LNCaP clone FGC (cell line): ENCODE measurements at regions not wholly inside any gene's neighbourhood (a gene's known extent, or its start where the extent isn't known, plus 50 kb on each side); places are given as distances from the start of the nearest gene placed in this dataset.
"Not testable (repeated sequence)": the region's sequence is repeated elsewhere in the genome, so short reads cannot be mapped to it uniquely, and the experiment has no call there.

Source experiments
- DNase-seq: peaks from one replicate; pipeline ENCODE4 v3.0.0-alpha.2; 2011; ENCODE audit warnings: low read depth
- H3K4me3 ChIP-seq: 2 replicates; pipeline ENCODE4 v1.5.1; 2011; ENCODE audit warnings: mild to moderate bottlenecking, low read depth, low read length, control low read depth
- TF ChIP-seq, protein P1 (sequence below): IDR thresholded peaks from 2 replicates; pipeline ENCODE4 v1.5.1; 2012; ENCODE audit warnings: mild to moderate bottlenecking; ENCODE audit not compliant: control insufficient read depth, insufficient read depth; ENCODE audit errors: extremely low read depth

DNA sequence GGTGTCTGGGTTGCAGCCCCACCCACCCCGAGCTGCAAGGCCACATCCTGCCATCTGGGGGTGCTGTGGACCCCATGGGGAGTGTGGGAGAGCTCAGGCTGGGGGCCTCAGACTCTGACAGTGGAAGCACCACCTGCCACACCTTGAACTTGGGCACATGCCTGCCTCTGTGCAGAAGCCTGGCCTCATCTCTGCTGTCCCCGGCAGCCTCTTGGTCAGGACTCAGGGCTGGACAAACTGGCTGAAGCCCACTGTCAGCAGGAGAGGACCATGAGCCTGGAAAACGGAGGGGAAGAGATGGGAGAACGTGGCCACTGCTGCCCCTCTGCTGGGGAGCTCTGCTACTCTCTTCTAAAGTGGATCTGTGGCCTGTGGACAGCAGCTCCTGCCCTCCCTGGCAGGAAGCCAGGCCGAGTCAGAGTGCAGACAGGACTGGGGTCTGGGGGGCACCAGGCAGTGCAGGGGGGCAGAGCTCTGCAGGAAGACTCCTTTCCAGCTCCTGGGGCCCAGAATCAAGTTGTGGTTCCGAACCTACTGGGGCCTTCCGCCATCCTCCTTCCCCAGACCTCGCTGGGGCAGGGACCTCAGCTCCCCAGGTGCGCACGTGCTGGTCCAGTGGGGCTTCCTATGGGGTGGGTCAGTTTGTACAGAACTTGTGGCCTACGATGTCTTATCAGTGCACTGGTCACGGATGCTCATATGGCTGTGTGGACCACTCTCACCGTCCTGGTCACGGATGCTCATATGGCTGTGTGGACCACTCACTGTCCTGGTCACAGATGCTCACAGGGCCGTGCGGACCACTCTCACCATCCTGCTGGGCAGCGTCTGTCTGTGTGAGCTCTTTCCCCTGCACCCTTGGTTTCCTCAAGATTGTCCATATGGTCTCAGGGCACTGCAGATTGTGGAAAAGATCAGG is 207.7 kb downstream of the LAT start:
- DNase-seq: no peak
- TF ChIP-seq, protein P1, sequence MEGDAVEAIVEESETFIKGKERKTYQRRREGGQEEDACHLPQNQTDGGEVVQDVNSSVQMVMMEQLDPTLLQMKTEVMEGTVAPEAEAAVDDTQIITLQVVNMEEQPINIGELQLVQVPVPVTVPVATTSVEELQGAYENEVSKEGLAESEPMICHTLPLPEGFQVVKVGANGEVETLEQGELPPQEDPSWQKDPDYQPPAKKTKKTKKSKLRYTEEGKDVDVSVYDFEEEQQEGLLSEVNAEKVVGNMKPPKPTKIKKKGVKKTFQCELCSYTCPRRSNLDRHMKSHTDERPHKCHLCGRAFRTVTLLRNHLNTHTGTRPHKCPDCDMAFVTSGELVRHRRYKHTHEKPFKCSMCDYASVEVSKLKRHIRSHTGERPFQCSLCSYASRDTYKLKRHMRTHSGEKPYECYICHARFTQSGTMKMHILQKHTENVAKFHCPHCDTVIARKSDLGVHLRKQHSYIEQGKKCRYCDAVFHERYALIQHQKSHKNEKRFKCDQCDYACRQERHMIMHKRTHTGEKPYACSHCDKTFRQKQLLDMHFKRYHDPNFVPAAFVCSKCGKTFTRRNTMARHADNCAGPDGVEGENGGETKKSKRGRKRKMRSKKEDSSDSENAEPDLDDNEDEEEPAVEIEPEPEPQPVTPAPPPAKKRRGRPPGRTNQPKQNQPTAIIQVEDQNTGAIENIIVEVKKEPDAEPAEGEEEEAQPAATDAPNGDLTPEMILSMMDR: no peak
- no peak overlapping the region for H3K4me3 ChIP-seq

DNA sequence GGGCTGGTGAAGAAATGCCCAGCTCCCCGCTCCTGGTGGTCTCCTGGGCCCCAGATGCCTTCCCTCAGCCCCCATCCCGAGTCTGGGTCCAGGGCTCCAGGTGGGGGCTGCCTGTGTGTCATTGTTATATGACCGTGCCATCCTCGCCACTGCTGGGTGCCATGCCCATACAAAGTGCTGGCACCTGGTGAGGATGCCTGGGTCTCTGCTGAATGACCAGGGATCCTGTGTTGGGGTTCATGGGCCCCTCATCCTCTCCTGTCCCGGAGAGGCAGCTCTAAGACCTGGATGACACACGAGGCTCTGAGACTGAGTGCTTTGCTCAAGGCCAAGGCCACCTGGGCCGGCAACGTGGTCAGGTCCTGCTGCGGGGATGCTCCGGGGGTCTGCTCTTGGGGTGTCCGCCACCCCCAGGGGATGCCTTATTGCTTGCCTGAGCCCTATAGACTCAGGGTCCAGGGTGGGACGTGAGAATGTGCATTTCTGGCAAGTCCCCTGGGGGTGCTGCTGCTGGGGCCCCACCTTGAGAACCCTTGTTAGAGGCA is 206.9 kb downstream of the LAT start:
- not testable (repeated sequence) for DNase-seq, H3K4me3 ChIP-seq

DNA sequence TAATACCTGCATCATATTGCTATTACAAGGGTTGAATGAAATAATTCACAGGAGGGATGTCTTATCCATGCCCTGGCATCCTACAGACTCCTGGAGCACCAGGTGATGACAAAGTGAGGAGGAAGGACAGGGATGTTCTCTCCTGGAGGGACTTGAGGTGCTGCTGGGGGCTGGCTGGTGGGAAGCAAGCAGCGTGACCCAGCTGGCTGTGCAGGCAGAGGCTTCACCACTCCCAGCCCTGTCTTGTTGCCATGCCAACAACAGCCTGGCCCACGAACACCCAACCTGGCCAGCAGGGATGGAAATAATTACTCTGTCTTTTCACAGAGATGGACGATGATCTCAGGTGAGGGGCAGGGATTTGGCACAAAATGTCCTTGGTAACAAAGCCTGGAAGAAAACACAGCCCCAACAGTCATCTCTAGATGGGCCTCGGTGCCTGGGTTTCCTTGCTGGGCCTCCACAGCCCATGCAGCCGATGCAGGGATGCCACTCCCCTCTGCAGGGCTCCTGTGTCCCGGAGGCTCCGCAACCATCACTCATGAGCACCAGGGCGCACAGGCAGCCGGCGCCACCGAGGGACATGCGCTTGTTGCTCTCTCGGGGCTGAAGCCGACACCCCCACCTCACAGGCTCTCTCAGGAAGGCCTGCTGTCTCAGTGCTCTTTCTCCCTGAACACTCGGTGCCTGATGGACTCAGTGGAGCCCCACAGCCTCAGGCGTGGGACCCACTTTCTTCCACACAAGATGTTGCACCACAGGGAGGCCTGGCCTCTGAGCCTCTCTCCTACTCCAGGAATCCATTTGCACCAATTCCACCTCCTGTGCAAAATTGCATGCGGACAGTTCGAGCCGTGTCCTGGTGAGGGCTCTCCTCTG is 205.9 kb downstream of the LAT start:
- not testable (repeated sequence) for DNase-seq, H3K4me3 ChIP-seq

DNA sequence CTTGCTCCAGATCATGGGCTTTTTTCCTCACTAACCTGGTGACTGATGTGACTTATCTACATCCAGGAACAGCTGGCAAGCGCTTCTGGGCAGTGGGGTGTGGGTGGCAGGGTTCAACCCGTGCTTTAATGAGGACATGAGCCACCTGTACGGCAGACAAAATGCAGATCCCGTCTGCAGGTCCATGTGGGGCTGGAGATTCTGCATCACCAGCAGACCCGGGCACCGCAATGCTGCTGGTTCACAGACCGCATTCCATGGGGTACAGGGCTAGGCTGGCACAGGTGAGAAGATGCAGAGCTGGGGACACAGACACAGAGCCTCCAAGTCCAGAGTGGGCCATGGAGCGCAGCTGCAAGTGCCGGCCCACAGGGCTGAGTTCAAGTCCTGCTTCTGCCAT is 204.0 kb downstream of the LAT start:
- not testable (repeated sequence) for DNase-seq, H3K4me3 ChIP-seq

DNA sequence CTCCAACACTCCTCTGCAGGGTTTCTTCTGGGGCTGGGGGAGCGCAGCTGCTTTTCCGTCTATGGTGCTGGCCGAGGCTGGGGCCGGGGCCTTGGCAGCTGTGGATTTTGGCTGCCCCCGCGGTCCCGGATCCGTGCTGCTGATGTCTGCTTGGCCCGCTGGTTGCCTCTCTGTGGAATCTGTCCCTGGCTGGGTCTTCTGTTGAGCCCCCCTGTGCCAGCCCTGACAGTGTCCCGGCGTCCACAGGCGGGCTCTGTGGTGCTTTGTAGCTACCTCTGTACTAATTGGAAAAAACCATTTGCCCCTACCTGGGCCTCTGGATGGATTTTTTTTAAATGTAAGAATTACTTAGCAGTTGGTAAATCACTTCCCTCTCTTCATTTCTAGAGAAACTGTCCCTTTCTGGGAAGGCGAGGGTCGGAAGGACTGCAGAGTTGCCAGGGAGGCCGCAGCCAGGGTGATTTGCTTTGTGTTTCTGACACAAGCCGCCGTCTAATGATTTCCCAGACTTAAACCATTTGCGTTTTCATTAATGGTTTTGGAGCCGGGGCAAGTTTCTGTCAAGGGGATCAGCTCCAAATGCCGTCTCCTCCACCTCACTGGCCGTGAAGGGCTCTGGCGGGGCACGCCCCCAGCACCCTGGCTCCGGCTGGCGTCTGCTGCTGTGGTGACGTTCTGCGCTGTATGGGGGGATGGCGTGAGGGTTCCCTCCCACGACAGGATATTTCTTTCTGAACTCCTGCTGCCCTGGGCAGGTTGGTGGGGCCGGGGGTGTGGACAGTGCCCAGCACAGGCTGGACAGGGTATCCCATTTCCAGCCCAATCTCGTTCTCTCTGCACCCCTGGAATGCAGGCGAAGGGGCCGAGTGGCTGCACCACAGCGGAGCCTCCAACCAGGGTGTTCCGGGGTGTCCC is 201.7 kb downstream of the LAT start:
- H3K4me3 ChIP-seq, DNase-seq: not testable (repeated sequence)

DNA sequence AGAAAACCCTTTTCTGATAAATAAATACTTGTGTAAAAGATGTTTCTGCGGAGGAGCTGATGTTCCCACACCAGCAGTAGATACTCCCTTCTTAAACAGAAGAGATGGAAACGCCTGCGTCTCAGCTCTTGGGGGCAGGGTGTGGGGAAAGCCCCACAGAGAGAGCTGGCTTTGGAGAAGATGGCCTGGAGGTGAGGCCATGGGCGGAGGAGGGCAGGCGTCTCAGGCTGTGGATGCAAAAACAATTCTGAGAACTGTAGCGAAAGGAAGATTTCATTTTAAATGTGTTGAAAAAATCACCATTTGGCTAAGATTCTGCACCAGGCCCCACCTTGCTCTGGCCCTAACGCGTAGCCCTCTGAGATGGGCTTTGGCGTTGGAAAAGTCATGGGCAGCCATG is 201.0 kb downstream of the LAT start:
- not testable (repeated sequence) for DNase-seq, H3K4me3 ChIP-seq

DNA sequence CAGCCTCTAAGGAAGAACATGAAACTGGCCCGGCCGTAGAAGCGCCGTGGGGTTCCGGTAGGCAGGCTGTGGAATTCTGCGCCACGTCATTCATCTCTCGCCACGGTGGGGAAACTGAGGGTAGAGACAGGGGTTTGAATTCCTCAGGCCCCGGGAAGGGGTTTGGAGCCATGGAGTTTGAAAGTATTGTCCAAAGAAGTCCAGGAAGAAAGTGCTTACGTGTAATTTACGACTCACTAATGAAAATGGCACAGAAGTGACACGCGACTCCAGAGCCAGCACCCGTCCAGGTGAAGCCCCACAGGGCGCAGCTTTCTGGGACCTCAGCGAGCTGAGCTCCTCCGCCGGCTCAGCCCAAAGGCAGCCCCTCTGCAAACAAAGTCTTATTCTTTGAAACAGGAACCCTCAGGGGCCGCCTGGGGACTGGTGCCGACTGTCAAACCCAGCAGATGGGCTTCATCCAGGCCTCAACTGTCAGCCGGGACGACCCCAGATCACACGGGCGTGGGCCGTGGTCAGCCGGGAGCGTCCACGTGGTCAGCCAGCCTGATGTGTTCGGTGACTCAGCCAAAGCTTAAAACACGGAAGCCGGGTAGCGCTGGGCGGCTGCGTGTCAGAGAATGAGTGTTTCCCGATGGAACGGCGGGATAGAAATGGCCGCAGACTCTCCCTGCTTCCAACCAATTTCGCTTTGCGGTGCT is 200.0 kb downstream of the LAT start:
- not testable (repeated sequence) for DNase-seq

DNA sequence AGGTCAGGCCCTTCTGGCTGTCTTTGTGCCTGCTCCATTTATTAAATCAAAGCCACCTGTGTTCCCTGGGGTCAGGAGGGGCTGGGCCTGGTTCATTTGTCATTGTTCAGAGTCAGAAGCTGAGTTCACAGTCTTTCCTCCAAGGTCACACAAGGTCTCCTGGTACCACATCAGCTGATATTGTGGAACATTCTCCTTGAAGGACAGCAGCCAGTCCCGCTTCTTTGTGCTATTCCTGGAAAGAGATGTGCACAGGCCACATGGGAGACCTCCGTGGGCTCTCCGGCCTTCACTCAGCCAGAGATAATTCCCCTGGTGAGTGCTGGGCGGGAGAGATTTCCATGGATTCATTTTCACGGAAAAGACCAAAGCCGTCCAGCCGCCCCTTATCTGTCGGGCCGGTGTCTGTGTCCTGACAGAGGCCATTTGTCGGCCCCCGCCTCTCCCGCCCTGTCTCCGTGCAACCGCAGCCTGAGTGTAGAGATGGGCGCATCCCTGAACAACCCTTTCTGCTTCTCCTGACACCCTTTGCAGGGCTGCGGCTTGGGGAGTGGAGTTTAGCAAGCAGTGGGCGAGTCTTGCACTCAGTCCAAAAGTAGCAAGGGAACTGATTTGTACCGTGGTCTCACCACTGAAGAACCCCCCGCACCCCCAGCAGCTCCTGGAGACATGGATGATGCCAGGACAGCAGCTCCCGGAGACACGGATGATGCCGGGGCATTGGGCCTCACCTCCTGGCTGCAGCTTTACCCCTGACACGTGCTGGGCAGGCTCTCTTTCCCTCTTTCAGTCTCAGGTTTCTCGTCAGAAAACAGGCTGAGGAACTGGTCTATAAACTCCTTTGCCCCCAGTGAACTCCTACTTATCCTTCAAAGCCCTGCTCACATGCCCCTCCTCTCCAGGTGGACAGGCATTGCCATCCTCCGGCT is 198.4 kb downstream of the LAT start:
- not testable (repeated sequence) for DNase-seq, H3K4me3 ChIP-seq

More for the DNA sequence above, 200.0 kb downstream of the LAT start:
- not testable (repeated sequence) for H3K4me3 ChIP-seq

DNA sequence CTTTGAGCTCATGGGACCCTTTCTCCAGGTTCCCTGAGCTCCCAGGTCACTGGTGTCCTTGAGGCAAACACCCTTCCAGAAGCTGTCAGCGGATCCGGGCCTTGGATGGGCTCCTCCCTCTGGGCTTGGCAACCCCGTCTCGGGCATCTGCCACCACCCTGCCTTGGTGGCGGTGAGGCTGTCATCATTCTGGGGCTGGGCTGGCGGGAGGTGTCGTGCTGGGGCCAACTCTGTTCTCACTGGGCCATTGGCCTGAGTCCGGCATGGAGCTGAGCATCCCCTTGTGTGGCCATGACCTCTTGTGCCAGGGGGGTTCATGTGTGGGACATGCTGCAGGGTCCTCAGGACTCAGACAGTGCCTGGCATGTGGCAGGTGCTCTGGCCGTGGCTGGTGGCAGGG is 197.6 kb downstream of the LAT start:
- TF ChIP-seq, protein P1: no peak
- no peak overlapping the region for H3K4me3 ChIP-seq
- DNase-seq: no peak
